NCI-H1092 treated with DMSO at 0.1 percent for 48 hours (cell line): ENCODE measurements at regions not wholly inside any gene's neighbourhood (a gene's known extent, or its start where the extent isn't known, plus 50 kb on each side); places are given as distances from the start of the nearest gene placed in this dataset.

ENCODE experiments used
- DNase-seq: peaks from one replicate; lab custom pipeline; 2025; lab: John Stamatoyannopoulos, UW

GRCh38 chr10:128497660-128498377 lies 371.6 kb upstream of the MKI67 start:
- DNase-seq, result no peak

GRCh38 chr10:128498378-128498730 lies 372.1 kb upstream of the MKI67 start:
- DNase-seq, result no peak

- DNase-seq, result no peak
Measured at GRCh38 chr10:128498746-128499145, 372.5 kb upstream of the MKI67 start.

- DNase-seq, result no peak
Measured at GRCh38 chr10:128499486-128499885, 373.3 kb upstream of the MKI67 start.

- DNase-seq, result no peak
Measured at GRCh38 chr10:128499956-128500355, 373.7 kb upstream of the MKI67 start.

- DNase-seq, result no peak
Measured at GRCh38 chr10:128500642-128501041, 374.4 kb upstream of the MKI67 start.

- no peak for DNase-seq
Measured at GRCh38 chr10:128505346-128505745, 379.1 kb upstream of the MKI67 start.

- no peak for DNase-seq
Measured at GRCh38 chr10:128506423-128506822, 380.2 kb upstream of the MKI67 start.

GRCh38 chr10:128507066-128507465 lies 380.8 kb upstream of the MKI67 start:
- DNase-seq, result no peak

- no peak for DNase-seq
Measured at GRCh38 chr10:128511284-128511683, 385.1 kb upstream of the MKI67 start.

GRCh38 chr10:128512767-128513166 lies 386.5 kb upstream of the MKI67 start:
- no peak for DNase-seq

GRCh38 chr10:128514536-128514935 lies 388.3 kb upstream of the MKI67 start:
- no peak for DNase-seq

GRCh38 chr10:128516180-128516579 lies 390.0 kb upstream of the MKI67 start:
- no peak for DNase-seq

- no peak for DNase-seq
Measured at GRCh38 chr10:128517167-128517566, 390.9 kb upstream of the MKI67 start.

GRCh38 chr10:128518000-128518399 lies 391.8 kb upstream of the MKI67 start:
- no peak for DNase-seq

- no peak for DNase-seq
Measured at GRCh38 chr10:128519581-128519980, 393.4 kb upstream of the MKI67 start.

GRCh38 chr10:128520211-128520815 lies 394.1 kb upstream of the MKI67 start:
- DNase-seq, result no peak

GRCh38 chr10:128522551-128523308 lies 396.5 kb upstream of the MKI67 start:
- DNase-seq, result no peak

GRCh38 chr10:128525444-128525843 lies 399.2 kb upstream of the MKI67 start:
- DNase-seq, result no peak

GRCh38 chr10:128525936-128526335 lies 399.7 kb upstream of the MKI67 start:
- no peak for DNase-seq

- peak; percentile 89 for DNase-seq
Measured at GRCh38 chr10:128526791-128527375, 400.7 kb upstream of the MKI67 start.

GRCh38 chr10:128527711-128528110 lies 401.5 kb upstream of the MKI67 start:
- no peak for DNase-seq

- DNase-seq, result no peak
Measured at GRCh38 chr10:128528167-128528566, 401.9 kb upstream of the MKI67 start.
